ENCODE measurements at regions not wholly inside any gene's neighbourhood (a gene's known extent, or its start where the extent isn't known, plus 50 kb on each side); places are given as distances from the start of the nearest gene placed in this dataset.
A peak's percentile ranks its signal among the peaks of the same experiment; 100 is the strongest.

DNA sequence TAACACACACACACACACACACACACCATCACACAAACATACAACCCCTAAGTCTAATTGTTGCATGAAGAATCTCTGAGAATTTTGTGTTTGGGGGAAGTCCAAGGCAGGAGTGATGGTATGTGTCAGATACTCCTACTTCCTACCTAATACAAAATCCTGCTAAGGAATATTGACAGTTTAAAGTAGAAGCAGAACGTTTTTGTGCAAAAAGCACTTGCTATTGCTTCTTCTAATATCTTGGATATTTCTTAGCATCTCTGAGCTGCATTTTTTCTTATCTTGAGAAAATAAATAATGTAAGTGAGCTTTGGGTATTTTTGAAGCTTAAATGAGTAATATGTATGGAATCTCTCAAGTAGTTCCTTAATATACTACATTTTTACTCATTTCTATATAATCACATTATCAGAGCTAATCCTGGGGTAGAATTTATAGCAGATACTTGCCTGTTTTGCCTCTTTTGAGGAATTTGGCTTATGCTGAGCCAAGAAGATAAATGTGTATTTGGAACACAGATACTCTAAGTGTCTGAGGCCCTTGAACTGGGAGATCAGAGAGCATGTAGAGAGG is 212.3 kb downstream of the DKK1 start:
- dilution Hi-C loops (cut with HindIII; ENCODE audit: low sequenced_read_pairs, unreplicated experiment) = no loop called here
- no peak overlapping the region for H2AK5ac ChIP-seq (ENCODE audit: low read depth, low read length)
- peak overlapping the region; percentile 96 for H2BK5ac ChIP-seq (ENCODE audit: low read depth, low read length, poor library complexity, severe bottlenecking)
- H4K8ac ChIP-seq (ENCODE audit: low read depth in 2 of 2, low read length in 2 of 2) = peak overlapping the region in 1 of 2 experiments; percentile 51; a peak in 2 of 4 replicates
- H2AFZ ChIP-seq (replicated peaks; ENCODE audit: low read length, poor library complexity) = no peak overlapping the region
- WGBS, 2 experiments (ENCODE audit: extremely low coverage in 2 of 2, insufficient read length in 1 of 2) = no CpG with 5 or more reads among the region's 1 CpG
- no peaks in the 10 kb centered on the region for H3K27me3 ChIP-seq (ENCODE audit: control insufficient read depth, insufficient read depth, low read length)
- H3K56ac ChIP-seq (ENCODE audit: extremely low read depth, insufficient read depth, low read length) = peak overlapping the region; percentile 16
- no peaks in the 10 kb centered on the region; the same call in 1 of the 2 replicates for H4K20me1 ChIP-seq (ENCODE audit: insufficient read depth, low read length)
- H2AK9ac ChIP-seq (replicated peaks; ENCODE audit: low read depth, low read length, poor library complexity) = no peak overlapping the region
- H3K9me1 ChIP-seq (ENCODE audit: insufficient read depth, low read length) = no peaks in the 10 kb centered on the region
- peak overlapping the region; percentile 31; the same call in 1 of the 2 replicates for H3K18ac ChIP-seq (ENCODE audit: low read depth, low read length)
- H3K9me3 ChIP-seq (ENCODE audit: control insufficient read depth, insufficient read depth, low read length) = no peaks in the 10 kb centered on the region
- H3K23ac ChIP-seq (ENCODE audit: low read depth, low read length) = no peak overlapping the region; the same call in 1 of the 2 replicates
- H3K27ac ChIP-seq (ENCODE audit: insufficient read depth, low read length) = no peak overlapping the region
- H2BK15ac ChIP-seq (ENCODE audit: low read depth, low read length) = peak overlapping the region; percentile 6; the same call in 2 of the 3 replicates
- intact Hi-C loops (cut with micrococcal nuclease) = no loop called here
- peak overlapping the region; percentile 34; the same call in 1 of the 2 replicates for H3K4ac ChIP-seq (ENCODE audit: low read depth, low read length)
- H4K91ac ChIP-seq (ENCODE audit: insufficient read depth, low read depth, low read length) = peak overlapping the region; percentile 62; the same call in 1 of the 2 replicates
- in situ Hi-C loops (cut with MboI; ENCODE audit: low sequenced_read_pairs) = no loop called here
- no peaks in the 10 kb centered on the region for H3K79me1 ChIP-seq (ENCODE audit: low read depth in 1 of 2, low read length in 2 of 2)
- no TSS peak for BruUV-seq (replicated peaks)
- no peak for TF ChIP-seq RAD21 (IDR thresholded peaks at IDR 0.05; ENCODE audit: low read length)
- TF ChIP-seq MAZ (IDR thresholded peaks at IDR 0.05; ENCODE audit: borderline replicate concordance, low read depth, low read length) = no peak
- no peak for TF ChIP-seq CHD1 (IDR thresholded peaks at IDR 0.05; ENCODE audit: low read depth, low read length)
- TF ChIP-seq RFX5 (IDR thresholded peaks at IDR 0.05; ENCODE audit: low read depth, low read length) = no peak
- TF ChIP-seq SMC3 (IDR thresholded peaks at IDR 0.05; ENCODE audit: low read depth, low read length) = no peak
- peaks cover 4% of the 10 kb centered on the region; the same call in 1 of the 2 replicates for H3K4me1 ChIP-seq (ENCODE audit: control insufficient read depth, insufficient read depth, low read length)
- H4K5ac ChIP-seq (ENCODE audit: low read depth, low read length) = no peak overlapping the region; the same call in 1 of the 2 replicates
- ChIA-PET POLR2A (ENCODE audit: unreplicated experiment) (no interaction called here), CTCF (interaction anchor here (0.7 kb wide), 1 partner anchor 540 kb away, joined by 4 read pairs; no protein-coding TSS in a partner anchor)
- no peak overlapping the region for H3K9ac ChIP-seq (ENCODE audit: low read depth, low read length)
- peak overlapping the region; percentile 83 for H2BK20ac ChIP-seq (ENCODE audit: low read depth, low read length)
- peak overlapping the region; percentile 75 for H2BK120ac ChIP-seq (ENCODE audit: low read depth, low read length)
- H3K4me3 ChIP-seq (ENCODE audit: insufficient read depth, low read depth, low read length) = no peak overlapping the region
- DNase-seq (peak; percentile 72), ATAC-seq (ENCODE audit: low read depth) (peak; percentile 70)
- H3K4me2 ChIP-seq (ENCODE audit: low read depth, low read length) = peak overlapping the region; percentile 83
- 0 out of 2 replicates have a peak overlapping the region, but pooled peaks have one; percentile 21 for H3K14ac ChIP-seq (replicated peaks; ENCODE audit: low read depth, low read length)
- H3K36me3 ChIP-seq (ENCODE audit: control insufficient read depth, insufficient read depth, low read length) = no peaks in the 10 kb centered on the region

Measured in IMR-90 (cell line).